ENCODE measurements at regions not wholly inside any gene's neighbourhood (a gene's known extent, or its start where the extent isn't known, plus 50 kb on each side); places are given as distances from the start of the nearest gene placed in this dataset.
"Not testable (repeated sequence)": the region's sequence is repeated elsewhere in the genome, so short reads cannot be mapped to it uniquely, and the experiment has no call there.

GRCh38 chr16:19980632-19981265, 92.9 kb downstream of the GPR139 start:
- H3K27me3 ChIP-seq (ENCODE audit: insufficient read depth, low read length) = peaks cover 12% of the 10 kb centered on the region; the same call in 1 of the 2 replicates
- H3K4me3 ChIP-seq (ENCODE audit: low read depth, low read length) = no peak overlapping the region
- no peaks in the 10 kb centered on the region for H3K4me1 ChIP-seq (ENCODE audit: control insufficient read depth, insufficient read depth, low read length, unreplicated experiment)
- H3K27ac ChIP-seq (ENCODE audit: low read depth, low read length) = no peak overlapping the region
- no peak overlapping the region for H2AFZ ChIP-seq (ENCODE audit: low read length, unreplicated experiment)
- H3K79me2 ChIP-seq (ENCODE audit: control insufficient read depth, insufficient read depth, low read length, unreplicated experiment) = no peaks in the 10 kb centered on the region
- H3K36me3 ChIP-seq (ENCODE audit: insufficient read depth, low read length) = no peaks in the 10 kb centered on the region

- Histone ChIP-seq H3K27ac (ENCODE audit: low read depth, low read length) (no peak overlapping the region), H2AFZ (ENCODE audit: low read length, unreplicated experiment) (no peak overlapping the region), H3K36me3 (ENCODE audit: insufficient read depth, low read length) (no peaks in the 10 kb centered on the region), H3K4me3 (ENCODE audit: low read depth, low read length) (no peak overlapping the region), H3K79me2 (ENCODE audit: control insufficient read depth, insufficient read depth, low read length, unreplicated experiment) (no peaks in the 10 kb centered on the region), H3K4me1 (ENCODE audit: control insufficient read depth, insufficient read depth, low read length, unreplicated experiment) (no peaks in the 10 kb centered on the region), H3K27me3 (ENCODE audit: insufficient read depth, low read length) (peaks cover 19% of the 10 kb centered on the region; the same call in 1 of the 2 replicates)
Measured at GRCh38 chr16:19979638-19980037, 94.1 kb downstream of the GPR139 start.

GRCh38 chr16:19974607-19975006, 90.0 kb upstream of the GPRC5B start:
- Histone ChIP-seq H3K4me1 (ENCODE audit: control insufficient read depth, insufficient read depth, low read length, unreplicated experiment) (no peaks in the 10 kb centered on the region), H3K27me3 (ENCODE audit: insufficient read depth, low read length) (peaks cover 37% of the 10 kb centered on the region; the same call in 1 of the 2 replicates), H3K27ac (ENCODE audit: low read depth, low read length) (no peak overlapping the region), H2AFZ (ENCODE audit: low read length, unreplicated experiment) (no peak overlapping the region), H3K4me3 (ENCODE audit: low read depth, low read length) (no peak overlapping the region), H3K79me2 (ENCODE audit: control insufficient read depth, insufficient read depth, low read length, unreplicated experiment) (no peaks in the 10 kb centered on the region), H3K36me3 (ENCODE audit: insufficient read depth, low read length) (no peaks in the 10 kb centered on the region)

- Histone ChIP-seq H3K79me2 (ENCODE audit: control insufficient read depth, insufficient read depth, low read length, unreplicated experiment) (no peaks in the 10 kb centered on the region), H2AFZ (ENCODE audit: low read length, unreplicated experiment) (no peak overlapping the region), H3K4me3 (ENCODE audit: low read depth, low read length) (no peak overlapping the region), H3K4me1 (ENCODE audit: control insufficient read depth, insufficient read depth, low read length, unreplicated experiment) (no peaks in the 10 kb centered on the region), H3K27ac (ENCODE audit: low read depth, low read length) (no peak overlapping the region), H3K27me3 (ENCODE audit: insufficient read depth, low read length) (peaks cover 42% of the 10 kb centered on the region; the same call in 1 of the 2 replicates), H3K36me3 (ENCODE audit: insufficient read depth, low read length) (no peaks in the 10 kb centered on the region)
Measured at GRCh38 chr16:19972111-19972510, 87.5 kb upstream of the GPRC5B start.

- no peaks in the 10 kb centered on the region for H3K4me1 ChIP-seq (ENCODE audit: control insufficient read depth, insufficient read depth, low read length, unreplicated experiment)
- no peaks in the 10 kb centered on the region for H3K36me3 ChIP-seq (ENCODE audit: insufficient read depth, low read length)
- H3K4me3 ChIP-seq (ENCODE audit: low read depth, low read length) = no peak overlapping the region
- no peaks in the 10 kb centered on the region for H3K79me2 ChIP-seq (ENCODE audit: control insufficient read depth, insufficient read depth, low read length, unreplicated experiment)
- no peak overlapping the region for H2AFZ ChIP-seq (ENCODE audit: low read length, unreplicated experiment)
- H3K27me3 ChIP-seq (ENCODE audit: insufficient read depth, low read length) = peaks cover 35% of the 10 kb centered on the region; the same call in 1 of the 2 replicates
- H3K27ac ChIP-seq (ENCODE audit: low read depth, low read length) = no peak overlapping the region
Measured at GRCh38 chr16:19968891-19969683, 84.4 kb upstream of the GPRC5B start.

GRCh38 chr16:19967963-19968362, 83.3 kb upstream of the GPRC5B start:
- no peak overlapping the region for H2AFZ ChIP-seq (ENCODE audit: low read length, unreplicated experiment)
- H3K36me3 ChIP-seq (ENCODE audit: insufficient read depth, low read length) = no peaks in the 10 kb centered on the region
- H3K79me2 ChIP-seq (ENCODE audit: control insufficient read depth, insufficient read depth, low read length, unreplicated experiment) = no peaks in the 10 kb centered on the region
- no peak overlapping the region for H3K27ac ChIP-seq (ENCODE audit: low read depth, low read length)
- H3K4me3 ChIP-seq (ENCODE audit: low read depth, low read length) = no peak overlapping the region
- no peaks in the 10 kb centered on the region for H3K4me1 ChIP-seq (ENCODE audit: control insufficient read depth, insufficient read depth, low read length, unreplicated experiment)
- H3K27me3 ChIP-seq (ENCODE audit: insufficient read depth, low read length) = peaks cover 34% of the 10 kb centered on the region; the same call in 1 of the 2 replicates

GRCh38 chr16:19967561-19967960, 82.9 kb upstream of the GPRC5B start:
- Histone ChIP-seq H3K27me3 (ENCODE audit: insufficient read depth, low read length) (peaks cover 31% of the 10 kb centered on the region; the same call in 1 of the 2 replicates), H2AFZ (ENCODE audit: low read length, unreplicated experiment) (no peak overlapping the region)

GRCh38 chr16:19963301-19963700, 78.7 kb upstream of the GPRC5B start:
- Histone ChIP-seq H3K27me3 (ENCODE audit: insufficient read depth, low read length) (peaks cover 50% of the 10 kb centered on the region), H3K79me2 (ENCODE audit: control insufficient read depth, insufficient read depth, low read length, unreplicated experiment) (no peaks in the 10 kb centered on the region), H3K36me3 (ENCODE audit: insufficient read depth, low read length) (no peaks in the 10 kb centered on the region), H2AFZ (ENCODE audit: low read length, unreplicated experiment) (no peak overlapping the region), H3K27ac (ENCODE audit: low read depth, low read length) (no peak overlapping the region), H3K4me1 (ENCODE audit: control insufficient read depth, insufficient read depth, low read length, unreplicated experiment) (no peaks in the 10 kb centered on the region), H3K4me3 (ENCODE audit: low read depth, low read length) (no peak overlapping the region)

More at GRCh38 chr16:19967561-19967960, 82.9 kb upstream of the GPRC5B start:
- Histone ChIP-seq H3K4me3 (ENCODE audit: low read depth, low read length) (no peak overlapping the region), H3K4me1 (ENCODE audit: control insufficient read depth, insufficient read depth, low read length, unreplicated experiment) (no peaks in the 10 kb centered on the region), H3K36me3 (ENCODE audit: insufficient read depth, low read length) (no peaks in the 10 kb centered on the region), H3K79me2 (ENCODE audit: control insufficient read depth, insufficient read depth, low read length, unreplicated experiment) (no peaks in the 10 kb centered on the region), H3K27ac (ENCODE audit: low read depth, low read length) (no peak overlapping the region)

GRCh38 chr16:19960183-19960582, 75.5 kb upstream of the GPRC5B start:
- Histone ChIP-seq H3K27me3 (ENCODE audit: insufficient read depth, low read length) (peaks cover 61% of the 10 kb centered on the region), H3K27ac (ENCODE audit: low read depth, low read length) (no peak overlapping the region), H3K4me3 (ENCODE audit: low read depth, low read length) (no peak overlapping the region), H3K36me3 (ENCODE audit: insufficient read depth, low read length) (no peaks in the 10 kb centered on the region), H2AFZ (ENCODE audit: low read length, unreplicated experiment) (no peak overlapping the region), H3K4me1 (ENCODE audit: control insufficient read depth, insufficient read depth, low read length, unreplicated experiment) (no peaks in the 10 kb centered on the region), H3K79me2 (ENCODE audit: control insufficient read depth, insufficient read depth, low read length, unreplicated experiment) (no peaks in the 10 kb centered on the region)

GRCh38 chr16:19959736-19960135, 75.1 kb upstream of the GPRC5B start:
- H3K36me3 ChIP-seq (ENCODE audit: insufficient read depth, low read length) = no peaks in the 10 kb centered on the region
- H3K4me3 ChIP-seq (ENCODE audit: low read depth, low read length) = no peak overlapping the region
- H3K27ac ChIP-seq (ENCODE audit: low read depth, low read length) = no peak overlapping the region
- H3K27me3 ChIP-seq (ENCODE audit: insufficient read depth, low read length) = peaks cover 61% of the 10 kb centered on the region
- H3K79me2 ChIP-seq (ENCODE audit: control insufficient read depth, insufficient read depth, low read length, unreplicated experiment) = no peaks in the 10 kb centered on the region
- H2AFZ ChIP-seq (ENCODE audit: low read length, unreplicated experiment) = no peak overlapping the region
- no peaks in the 10 kb centered on the region for H3K4me1 ChIP-seq (ENCODE audit: control insufficient read depth, insufficient read depth, low read length, unreplicated experiment)

- H3K27me3 ChIP-seq (ENCODE audit: insufficient read depth, low read length) = peaks cover 48% of the 10 kb centered on the region
- H3K4me3 ChIP-seq (ENCODE audit: low read depth, low read length) = not testable (repeated sequence)
Measured at GRCh38 chr16:19955896-19956295, 71.2 kb upstream of the GPRC5B start.

More at GRCh38 chr16:19955896-19956295, 71.2 kb upstream of the GPRC5B start:
- not testable (repeated sequence) for H3K79me2 ChIP-seq (ENCODE audit: control insufficient read depth, insufficient read depth, low read length, unreplicated experiment); H3K27ac ChIP-seq (ENCODE audit: low read depth, low read length); H2AFZ ChIP-seq (ENCODE audit: low read length, unreplicated experiment); H3K4me1 ChIP-seq (ENCODE audit: control insufficient read depth, insufficient read depth, low read length, unreplicated experiment); H3K36me3 ChIP-seq (ENCODE audit: insufficient read depth, low read length)

All from ACC112 (cell line).